ENCODE measurements at regions not wholly inside any gene's neighbourhood (a gene's known extent, or its start where the extent isn't known, plus 50 kb on each side); places are given as distances from the start of the nearest gene placed in this dataset.

GRCh38 chrX:37926700-37927099 lies 79.3 kb upstream of the DYNLT3 start:
- no peaks in the 10 kb centered on the region for H3K36me3 Mint-ChIP-seq (ENCODE audit: unreplicated experiment)
- DNase-seq: no peak
- TF ChIP-seq CTCF (IDR thresholded peaks at IDR 0.05; ENCODE audit: partially characterized antibody, unreplicated experiment): peak; percentile 56
- H3K4me1 Mint-ChIP-seq (ENCODE audit: low read depth, unreplicated experiment): no peaks in the 10 kb centered on the region
- no peaks in the 10 kb centered on the region for H3K9me3 Mint-ChIP-seq (ENCODE audit: unreplicated experiment)
- no peak overlapping the region for H3K4me3 Mint-ChIP-seq (ENCODE audit: unreplicated experiment)
- H3K27ac Mint-ChIP-seq (ENCODE audit: unreplicated experiment): no peak overlapping the region
- H3K27me3 Mint-ChIP-seq (ENCODE audit: unreplicated experiment): no peaks in the 10 kb centered on the region

GRCh38 chrX:37942170-37942569 lies 64.2 kb upstream of the SYTL5 start:
- Mint-ChIP-seq H3K4me3 (ENCODE audit: unreplicated experiment) (no peak overlapping the region), H3K4me1 (ENCODE audit: low read depth, unreplicated experiment) (no peaks in the 10 kb centered on the region), H3K27ac (ENCODE audit: unreplicated experiment) (no peak overlapping the region), H3K36me3 (ENCODE audit: unreplicated experiment) (no peaks in the 10 kb centered on the region), H3K9me3 (ENCODE audit: unreplicated experiment) (no peaks in the 10 kb centered on the region), H3K27me3 (ENCODE audit: unreplicated experiment) (no peaks in the 10 kb centered on the region)
- TF ChIP-seq CTCF (IDR thresholded peaks at IDR 0.05; ENCODE audit: partially characterized antibody, unreplicated experiment): no peak
- DNase-seq: no peak

GRCh38 chrX:37943554-37944344 lies 62.6 kb upstream of the SYTL5 start:
- peaks cover 1% of the 10 kb centered on the region for H3K27me3 Mint-ChIP-seq (ENCODE audit: unreplicated experiment)
- no peaks in the 10 kb centered on the region for H3K36me3 Mint-ChIP-seq (ENCODE audit: unreplicated experiment)
- H3K9me3 Mint-ChIP-seq (ENCODE audit: unreplicated experiment): no peaks in the 10 kb centered on the region
- H3K4me3 Mint-ChIP-seq (ENCODE audit: unreplicated experiment): no peak overlapping the region
- no peaks in the 10 kb centered on the region for H3K4me1 Mint-ChIP-seq (ENCODE audit: low read depth, unreplicated experiment)
- DNase-seq: no peak
- no peak overlapping the region for H3K27ac Mint-ChIP-seq (ENCODE audit: unreplicated experiment)
- no peak for TF ChIP-seq CTCF (IDR thresholded peaks at IDR 0.05; ENCODE audit: partially characterized antibody, unreplicated experiment)

- H3K9me3 Mint-ChIP-seq (ENCODE audit: unreplicated experiment): no peaks in the 10 kb centered on the region
- no peaks in the 10 kb centered on the region for H3K36me3 Mint-ChIP-seq (ENCODE audit: unreplicated experiment)
- no peak overlapping the region for H3K4me3 Mint-ChIP-seq (ENCODE audit: unreplicated experiment)
- H3K4me1 Mint-ChIP-seq (ENCODE audit: low read depth, unreplicated experiment): no peaks in the 10 kb centered on the region
- H3K27me3 Mint-ChIP-seq (ENCODE audit: unreplicated experiment): peaks cover 1% of the 10 kb centered on the region
- DNase-seq: no peak
- no peak for TF ChIP-seq CTCF (IDR thresholded peaks at IDR 0.05; ENCODE audit: partially characterized antibody, unreplicated experiment)
- H3K27ac Mint-ChIP-seq (ENCODE audit: unreplicated experiment): no peak overlapping the region
These were observed 60.2 kb upstream of the SYTL5 start for GRCh38 chrX:37946197-37946596.

- Mint-ChIP-seq H3K27me3 (ENCODE audit: unreplicated experiment) (peaks cover 3% of the 10 kb centered on the region), H3K27ac (ENCODE audit: unreplicated experiment) (no peak overlapping the region), H3K9me3 (ENCODE audit: unreplicated experiment) (no peaks in the 10 kb centered on the region), H3K4me1 (ENCODE audit: low read depth, unreplicated experiment) (no peaks in the 10 kb centered on the region), H3K4me3 (ENCODE audit: unreplicated experiment) (no peak overlapping the region), H3K36me3 (ENCODE audit: unreplicated experiment) (no peaks in the 10 kb centered on the region)
- DNase-seq: no peak
- TF ChIP-seq CTCF (IDR thresholded peaks at IDR 0.05; ENCODE audit: partially characterized antibody, unreplicated experiment): no peak
These were observed 51.1 kb upstream of the SYTL5 start for GRCh38 chrX:37955273-37955672.

Measured in glutamatergic neuron (in vitro differentiated cells).